ENCODE measurements at regions not wholly inside any gene's neighbourhood (a gene's known extent, or its start where the extent isn't known, plus 50 kb on each side); places are given as distances from the start of the nearest gene placed in this dataset.

DNA sequence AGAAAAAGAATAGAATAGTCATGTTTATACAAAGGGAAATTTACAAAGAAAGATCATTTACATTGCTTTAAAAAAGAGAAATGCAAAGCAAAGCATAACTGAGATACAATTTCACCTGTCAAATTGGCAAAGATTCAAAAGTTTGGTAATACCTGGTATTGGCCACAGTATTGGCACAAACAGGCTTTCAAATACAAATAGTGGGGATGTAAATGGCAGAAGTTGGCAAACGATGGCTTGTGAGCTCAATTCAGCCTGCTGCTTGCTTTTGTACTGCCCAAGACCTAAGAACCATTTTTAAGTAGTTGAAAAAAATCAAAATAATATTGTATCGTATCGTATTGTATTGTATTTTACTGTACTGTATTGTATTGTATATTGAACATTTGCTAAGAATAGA is 194.5 kb upstream of the JAG1 start:
- TF ChIP-seq GATA2 (IDR thresholded peaks at IDR 0.05; ENCODE audit: low read depth, low read length) (no peak), GATA3 (IDR thresholded peaks at IDR 0.05; ENCODE audit: low read depth, low read length) (no peak)

Measured in SH-SY5Y (cell line).